Esophagus squamous epithelium (tissue), 4 donors: ENCODE measurements at regions not wholly inside any gene's neighbourhood (a gene's known extent, or its start where the extent isn't known, plus 50 kb on each side); places are given as distances from the start of the nearest gene placed in this dataset.

Experiments
- CTCF ChIP-seq, 6 experiments: fragments of 450-650 bp in 4 of 6; fragments of 200-600 bp in 2 of 6; sonication (generic) in 2 of 6; IDR thresholded peaks; one replicate each; pipeline ENCODE4 v1.5.1; 2016 to 2019; ENCODE audit warnings: antibody characterized with exemption in 6 of 6, mild to moderate bottlenecking in 4 of 6, moderate library complexity in 4 of 6
- POLR2A ChIP-seq, 4 donors: fragments of 450-650 bp; IDR thresholded peaks; one replicate each; pipeline ENCODE4 v1.6.1; 2017; ENCODE audit warnings: antibody characterized with exemption in 4 of 4, mild to moderate bottlenecking in 4 of 4, moderate library complexity in 3 of 4

GRCh38 chr4:187010052-187010451, 286.4 kb upstream of the FAT1 start:
- TF ChIP-seq CTCF (IDR thresholded peaks at IDR 0.05) (no peak), POLR2A (IDR thresholded peaks at IDR 0.05) (no peak)
